BE2C (cell line): ENCODE measurements at regions not wholly inside any gene's neighbourhood (a gene's known extent, or its start where the extent isn't known, plus 50 kb on each side); places are given as distances from the start of the nearest gene placed in this dataset.

Source experiments
- DNase-seq: peaks from one replicate; pipeline ENCODE4 v3.0.0-alpha.2; 2020
- H3K27me3 ChIP-seq: fragments of 250-450 bp; sonication (Bioruptor Pico); 2 replicates; pipeline ENCODE4 v1.5.1; 2020; ENCODE audit warnings: mild to moderate bottlenecking
- H3K36me3 ChIP-seq: fragments of 250-450 bp; sonication (Bioruptor Pico); 2 replicates; pipeline ENCODE4 v1.5.1; 2020; ENCODE audit warnings: mild to moderate bottlenecking
- H3K4me1 ChIP-seq: fragments of 250-450 bp; sonication (Bioruptor Pico); 2 replicates; pipeline ENCODE4 v1.5.1; 2020
- H3K4me3 ChIP-seq: 2 replicates; pipeline ENCODE4 v1.5.1; 2011; ENCODE audit warnings: low read depth, low read length
- H3K9me3 ChIP-seq: fragments of 250-450 bp; sonication (Bioruptor Pico); 2 replicates; pipeline ENCODE4 v1.5.1; 2020
- TF ChIP-seq, protein P1 (sequence below): IDR thresholded peaks from 2 replicates; pipeline ENCODE4 v1.5.1; 2012; ENCODE audit warnings: mild to moderate bottlenecking, low read depth, low read length

DNA sequence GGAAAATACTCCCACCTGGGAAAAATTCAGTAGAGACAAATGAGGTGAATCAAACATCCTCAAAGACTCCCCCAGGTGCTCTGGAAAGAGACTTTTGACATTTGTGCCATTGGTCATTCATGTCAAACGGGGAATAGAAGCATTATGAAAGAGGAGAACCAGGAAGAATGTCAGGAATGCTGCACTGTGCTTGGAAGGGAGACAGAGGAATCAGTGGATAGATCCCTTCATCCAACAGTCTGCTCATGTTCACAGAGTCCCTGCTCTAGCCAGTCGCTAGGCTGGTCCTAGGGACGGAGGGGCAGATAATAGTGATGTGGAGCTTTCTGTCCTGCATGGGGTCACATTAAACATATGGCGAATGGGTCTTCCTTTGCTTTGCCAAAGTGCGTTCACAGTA, 384.4 kb downstream of the FGF9 start:
- Histone ChIP-seq H3K27me3 (no peaks in the 10 kb centered on the region), H3K36me3 (no peaks in the 10 kb centered on the region), H3K9me3 (no peaks in the 10 kb centered on the region), H3K4me1 (no peaks in the 10 kb centered on the region), H3K4me3 (no peak overlapping the region)
- TF ChIP-seq, protein P1, sequence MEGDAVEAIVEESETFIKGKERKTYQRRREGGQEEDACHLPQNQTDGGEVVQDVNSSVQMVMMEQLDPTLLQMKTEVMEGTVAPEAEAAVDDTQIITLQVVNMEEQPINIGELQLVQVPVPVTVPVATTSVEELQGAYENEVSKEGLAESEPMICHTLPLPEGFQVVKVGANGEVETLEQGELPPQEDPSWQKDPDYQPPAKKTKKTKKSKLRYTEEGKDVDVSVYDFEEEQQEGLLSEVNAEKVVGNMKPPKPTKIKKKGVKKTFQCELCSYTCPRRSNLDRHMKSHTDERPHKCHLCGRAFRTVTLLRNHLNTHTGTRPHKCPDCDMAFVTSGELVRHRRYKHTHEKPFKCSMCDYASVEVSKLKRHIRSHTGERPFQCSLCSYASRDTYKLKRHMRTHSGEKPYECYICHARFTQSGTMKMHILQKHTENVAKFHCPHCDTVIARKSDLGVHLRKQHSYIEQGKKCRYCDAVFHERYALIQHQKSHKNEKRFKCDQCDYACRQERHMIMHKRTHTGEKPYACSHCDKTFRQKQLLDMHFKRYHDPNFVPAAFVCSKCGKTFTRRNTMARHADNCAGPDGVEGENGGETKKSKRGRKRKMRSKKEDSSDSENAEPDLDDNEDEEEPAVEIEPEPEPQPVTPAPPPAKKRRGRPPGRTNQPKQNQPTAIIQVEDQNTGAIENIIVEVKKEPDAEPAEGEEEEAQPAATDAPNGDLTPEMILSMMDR: no peak
- DNase-seq: no peak

DNA sequence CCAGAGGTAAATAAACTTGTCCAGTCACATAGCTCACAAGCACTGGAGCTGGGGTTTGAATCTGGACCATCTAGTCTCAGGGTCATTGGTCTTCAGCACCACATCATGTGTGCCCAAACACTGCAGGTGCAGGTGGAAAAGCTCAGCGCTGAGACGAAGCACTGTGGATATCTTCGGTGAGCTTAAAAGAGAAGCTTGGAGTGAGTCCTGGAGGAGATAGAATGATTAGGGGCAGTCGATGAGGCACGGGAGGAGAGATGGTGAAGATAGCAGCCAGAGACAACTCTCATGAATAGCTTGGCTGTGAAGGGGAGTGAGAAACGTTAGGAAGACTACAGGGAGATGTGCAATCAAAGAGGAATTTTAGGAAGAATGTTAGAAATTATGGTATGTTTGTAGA, 389.3 kb downstream of the FGF9 start:
- H3K36me3 ChIP-seq: no peaks in the 10 kb centered on the region
- no peak for DNase-seq
- TF ChIP-seq, protein P1: no peak
- no peaks in the 10 kb centered on the region for H3K9me3 ChIP-seq
- no peaks in the 10 kb centered on the region for H3K4me1 ChIP-seq
- H3K4me3 ChIP-seq: no peak overlapping the region
- no peaks in the 10 kb centered on the region for H3K27me3 ChIP-seq

DNA sequence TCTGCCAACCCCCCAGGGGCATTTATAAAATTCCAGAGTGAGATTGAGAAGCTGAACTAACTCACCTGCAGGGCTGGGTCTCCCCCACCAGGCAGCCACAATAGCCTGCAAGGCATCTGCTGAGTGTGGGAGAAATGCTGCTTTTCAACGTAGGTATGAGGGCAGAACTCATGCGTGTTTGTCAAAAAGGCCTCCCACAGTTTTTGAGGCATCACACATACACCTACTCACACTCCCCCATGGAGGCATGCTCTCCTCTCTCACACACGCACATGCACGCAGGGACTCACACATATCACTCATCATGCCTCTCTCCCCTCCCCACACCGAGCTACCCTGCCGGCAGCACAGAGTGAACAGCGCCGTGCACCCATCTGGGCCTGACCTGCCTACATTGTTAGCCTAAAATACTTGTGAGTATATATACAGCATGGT, 390.5 kb downstream of the FGF9 start:
- Histone ChIP-seq H3K36me3 (no peaks in the 10 kb centered on the region), H3K4me3 (no peak overlapping the region), H3K4me1 (no peaks in the 10 kb centered on the region), H3K9me3 (no peaks in the 10 kb centered on the region), H3K27me3 (no peaks in the 10 kb centered on the region)
- TF ChIP-seq, protein P1: no peak
- DNase-seq: no peak

- no peak for DNase-seq
- TF ChIP-seq, protein P1: no peak
- Histone ChIP-seq H3K27me3 (no peaks in the 10 kb centered on the region), H3K4me1 (no peaks in the 10 kb centered on the region), H3K4me3 (no peak overlapping the region), H3K36me3 (no peaks in the 10 kb centered on the region), H3K9me3 (no peaks in the 10 kb centered on the region)
These were observed 391.0 kb downstream of the FGF9 start for GRCh38 chr13:22061806-22062391.

GRCh38 chr13:22062478-22063205, 391.8 kb downstream of the FGF9 start:
- H3K27me3 ChIP-seq: no peaks in the 10 kb centered on the region
- no peaks in the 10 kb centered on the region for H3K36me3 ChIP-seq
- H3K4me3 ChIP-seq: no peak overlapping the region
- TF ChIP-seq, protein P1: no peak
- H3K4me1 ChIP-seq: no peaks in the 10 kb centered on the region
- no peaks in the 10 kb centered on the region for H3K9me3 ChIP-seq
- DNase-seq: no peak

DNA sequence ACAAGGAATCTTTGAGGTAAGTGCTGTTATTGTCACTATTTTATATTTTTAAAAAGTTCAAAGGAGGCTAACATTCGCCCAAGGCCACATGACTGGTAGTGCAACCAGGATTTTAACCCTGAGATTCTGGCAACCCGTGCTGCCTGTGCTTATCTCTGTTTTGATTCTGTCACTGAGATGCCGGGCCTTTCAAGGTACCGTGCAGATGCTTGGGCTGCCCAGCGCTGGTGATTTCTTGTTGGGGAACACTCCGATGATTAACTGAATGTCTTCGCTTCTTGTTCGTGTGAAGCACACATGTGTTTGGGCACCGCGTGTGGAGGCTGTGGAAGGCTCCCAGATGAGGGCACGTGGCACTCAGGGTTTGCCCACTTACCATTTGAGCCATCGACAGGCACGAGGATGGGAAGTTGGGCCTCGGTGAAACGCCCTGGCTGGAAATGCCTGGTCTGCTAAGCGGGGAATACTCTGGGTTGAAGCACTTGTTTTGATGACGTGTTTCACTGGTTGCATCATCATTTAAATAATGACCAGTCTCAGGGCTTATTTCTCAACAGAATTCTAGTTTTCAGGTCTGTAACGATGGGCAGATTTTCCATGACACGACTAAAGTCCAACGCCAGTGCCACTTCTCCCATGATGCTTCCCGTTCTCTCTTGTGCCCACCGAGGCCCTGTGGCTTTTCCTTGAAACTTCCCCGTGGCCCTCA, 392.7 kb downstream of the FGF9 start:
- Histone ChIP-seq H3K4me3 (no peak overlapping the region), H3K4me1 (no peaks in the 10 kb centered on the region), H3K27me3 (no peaks in the 10 kb centered on the region), H3K9me3 (no peaks in the 10 kb centered on the region), H3K36me3 (no peaks in the 10 kb centered on the region)
- TF ChIP-seq, protein P1: no peak
- no peak for DNase-seq
